ENCODE measurements at regions not wholly inside any gene's neighbourhood (a gene's known extent, or its start where the extent isn't known, plus 50 kb on each side); places are given as distances from the start of the nearest gene placed in this dataset.

DNA sequence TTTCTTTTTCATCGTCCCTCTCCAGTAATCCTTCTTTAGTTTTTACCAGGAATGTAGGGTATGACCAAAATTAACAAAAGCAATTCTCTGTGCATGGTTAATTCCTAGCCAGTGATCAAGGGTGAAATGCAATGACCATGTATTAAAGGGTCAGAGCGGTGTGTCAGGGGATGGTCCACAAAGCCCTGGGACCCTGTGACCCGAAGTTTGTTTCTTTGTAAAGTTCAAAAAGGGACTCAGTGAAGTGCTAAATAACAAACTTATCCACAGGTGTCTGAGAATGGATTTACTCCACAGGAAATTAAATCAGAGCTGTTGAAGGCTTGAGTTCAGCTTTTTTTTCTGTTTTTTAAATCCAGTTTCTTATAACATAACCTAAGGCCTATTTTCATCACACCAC is 375.7 kb downstream of the GJA1 start:
- no peak overlapping the region for H3K4me3 Mint-ChIP-seq (ENCODE audit: unreplicated experiment)
- H3K27me3 Mint-ChIP-seq (ENCODE audit: unreplicated experiment), result no peaks in the 10 kb centered on the region
- H3K27ac Mint-ChIP-seq (ENCODE audit: unreplicated experiment), result no peak overlapping the region
- TF ChIP-seq CTCF (IDR thresholded peaks at IDR 0.05; ENCODE audit: unreplicated experiment), result no peak
- H3K9me3 Mint-ChIP-seq (ENCODE audit: unreplicated experiment), result no peaks in the 10 kb centered on the region
- no peaks in the 10 kb centered on the region for H3K36me3 Mint-ChIP-seq (ENCODE audit: low read depth, unreplicated experiment)
- no peaks in the 10 kb centered on the region for H3K4me1 Mint-ChIP-seq (ENCODE audit: unreplicated experiment)
- no peak for DNase-seq (ENCODE audit: low spot score)

DNA sequence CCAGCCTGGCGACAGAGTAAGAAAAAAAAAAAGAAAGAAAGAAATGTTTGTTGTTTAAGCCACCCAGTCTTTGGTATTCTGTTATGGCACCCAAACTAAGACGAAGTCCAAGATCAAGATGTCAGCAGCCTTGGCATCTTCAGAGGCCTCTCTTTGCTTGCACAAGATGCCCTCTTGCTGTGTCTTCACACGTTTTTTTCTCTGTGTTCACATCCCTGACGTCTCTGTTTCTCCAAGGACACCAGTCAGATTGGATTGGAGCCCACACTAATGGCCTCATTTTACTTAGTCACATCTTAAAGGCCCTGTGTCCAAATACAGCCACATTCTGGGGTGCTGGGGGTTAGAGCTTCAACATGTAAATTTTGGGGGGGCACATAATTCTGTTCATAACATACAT is 380.9 kb downstream of the GJA1 start:
- no peak for TF ChIP-seq CTCF (IDR thresholded peaks at IDR 0.05; ENCODE audit: unreplicated experiment)
- Mint-ChIP-seq H3K4me3 (ENCODE audit: unreplicated experiment) (no peak overlapping the region), H3K9me3 (ENCODE audit: unreplicated experiment) (no peaks in the 10 kb centered on the region), H3K27ac (ENCODE audit: unreplicated experiment) (no peak overlapping the region), H3K27me3 (ENCODE audit: unreplicated experiment) (no peaks in the 10 kb centered on the region), H3K4me1 (ENCODE audit: unreplicated experiment) (no peaks in the 10 kb centered on the region), H3K36me3 (ENCODE audit: low read depth, unreplicated experiment) (no peaks in the 10 kb centered on the region)
- DNase-seq (ENCODE audit: low spot score), result no peak

DNA sequence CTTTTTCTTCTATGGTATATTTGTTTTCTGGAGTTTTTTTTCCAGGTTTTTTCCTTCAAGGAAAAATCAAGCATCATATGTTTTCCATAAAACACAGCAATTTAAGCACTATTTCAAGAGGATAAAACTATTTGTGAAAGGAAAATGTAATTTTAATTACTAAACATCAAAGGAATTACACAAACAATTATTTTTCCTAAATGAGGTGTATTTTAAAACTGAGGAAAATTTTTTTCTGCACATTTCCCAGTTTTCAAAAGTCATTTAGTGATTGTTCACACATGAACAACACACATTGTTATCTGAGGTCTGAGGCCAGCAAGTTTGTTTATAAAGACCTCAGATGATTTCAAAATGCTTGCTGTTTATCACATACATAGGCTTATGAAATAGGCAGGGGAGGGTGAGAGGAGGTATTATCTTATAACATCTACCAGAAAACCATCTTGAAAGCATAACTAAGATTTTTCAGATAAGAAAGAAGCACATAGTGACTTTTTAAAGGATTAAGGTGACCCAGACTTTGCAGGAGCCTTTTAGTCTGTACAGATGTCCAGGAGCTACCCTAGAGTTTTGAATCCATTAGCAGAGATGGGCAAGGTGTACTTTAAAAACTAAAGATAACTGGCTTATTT is 381.6 kb downstream of the GJA1 start:
- Mint-ChIP-seq H3K9me3 (ENCODE audit: unreplicated experiment) (peaks cover 4% of the 10 kb centered on the region), H3K4me1 (ENCODE audit: unreplicated experiment) (no peaks in the 10 kb centered on the region), H3K27ac (ENCODE audit: unreplicated experiment) (no peak overlapping the region), H3K36me3 (ENCODE audit: low read depth, unreplicated experiment) (no peaks in the 10 kb centered on the region), H3K27me3 (ENCODE audit: unreplicated experiment) (no peaks in the 10 kb centered on the region), H3K4me3 (ENCODE audit: unreplicated experiment) (no peak overlapping the region)
- TF ChIP-seq CTCF (IDR thresholded peaks at IDR 0.05; ENCODE audit: unreplicated experiment), result no peak
- no peak for DNase-seq (ENCODE audit: low spot score)

- H3K9me3 Mint-ChIP-seq (ENCODE audit: unreplicated experiment), result peaks cover 5% of the 10 kb centered on the region
Measured at GRCh38 chr6:121823437-121823851, 388.0 kb downstream of the GJA1 start.

More at GRCh38 chr6:121823437-121823851, 388.0 kb downstream of the GJA1 start:
- DNase-seq (ENCODE audit: low spot score), result no peak
- Mint-ChIP-seq H3K27ac (ENCODE audit: unreplicated experiment) (no peak overlapping the region), H3K36me3 (ENCODE audit: low read depth, unreplicated experiment) (no peaks in the 10 kb centered on the region), H3K4me3 (ENCODE audit: unreplicated experiment) (no peak overlapping the region), H3K4me1 (ENCODE audit: unreplicated experiment) (peaks cover 17% of the 10 kb centered on the region), H3K27me3 (ENCODE audit: unreplicated experiment) (no peaks in the 10 kb centered on the region)
- no peak for TF ChIP-seq CTCF (IDR thresholded peaks at IDR 0.05; ENCODE audit: unreplicated experiment)
